ENCODE measurements at regions not wholly inside any gene's neighbourhood (a gene's known extent, or its start where the extent isn't known, plus 50 kb on each side); places are given as distances from the start of the nearest gene placed in this dataset.
A peak's percentile ranks its signal among the peaks of the same experiment; 100 is the strongest.
"Not testable (repeated sequence)": the region's sequence is repeated elsewhere in the genome, so short reads cannot be mapped to it uniquely, and the experiment has no call there.

DNA sequence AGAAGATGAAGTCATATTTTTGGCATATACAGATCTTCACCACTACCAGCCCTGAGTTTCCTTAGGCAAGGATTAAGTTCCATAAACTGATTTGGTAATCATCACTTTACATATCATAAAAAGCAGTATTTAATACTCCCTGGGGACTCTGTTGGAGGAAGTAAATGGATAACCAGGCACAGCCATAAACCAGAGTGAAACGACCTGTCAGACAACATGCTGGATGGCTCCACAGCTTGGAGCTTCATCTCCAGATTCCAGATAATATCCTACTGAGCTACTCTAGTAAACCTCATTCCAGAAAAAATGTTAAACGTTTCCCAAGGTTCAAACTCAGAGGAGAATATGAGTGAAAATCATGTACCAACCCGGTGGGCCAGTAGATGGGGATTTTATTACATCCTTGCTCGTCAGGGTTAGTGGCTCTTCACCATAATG, 109.2 kb downstream of the BASP1 start:
- no peak for DNase-seq (ENCODE audit: low spot score)

GRCh38 chr5:17327048-17327625, 109.7 kb downstream of the BASP1 start:
- DNase-seq (ENCODE audit: low spot score), result no peak

DNA sequence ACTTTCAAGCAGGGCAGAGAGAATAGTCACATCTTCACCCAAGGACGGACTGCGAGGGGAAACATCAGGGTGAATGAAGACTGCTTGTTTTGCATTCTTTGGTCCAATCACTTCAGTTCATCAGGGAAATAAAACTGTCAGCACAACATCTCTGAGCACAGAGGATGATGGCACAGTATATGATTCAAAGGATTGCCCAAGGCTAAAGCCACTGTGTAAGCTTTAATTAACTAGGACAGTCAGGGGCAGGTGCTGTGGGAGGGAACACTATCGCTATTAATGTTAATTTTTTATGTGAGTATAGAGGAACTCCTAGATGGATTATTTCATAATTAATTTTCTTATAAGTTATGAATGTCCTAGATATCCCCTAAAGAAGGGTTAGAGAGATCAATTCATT, 112.1 kb downstream of the BASP1 start:
- DNase-seq (ENCODE audit: low spot score), result no peak

DNA sequence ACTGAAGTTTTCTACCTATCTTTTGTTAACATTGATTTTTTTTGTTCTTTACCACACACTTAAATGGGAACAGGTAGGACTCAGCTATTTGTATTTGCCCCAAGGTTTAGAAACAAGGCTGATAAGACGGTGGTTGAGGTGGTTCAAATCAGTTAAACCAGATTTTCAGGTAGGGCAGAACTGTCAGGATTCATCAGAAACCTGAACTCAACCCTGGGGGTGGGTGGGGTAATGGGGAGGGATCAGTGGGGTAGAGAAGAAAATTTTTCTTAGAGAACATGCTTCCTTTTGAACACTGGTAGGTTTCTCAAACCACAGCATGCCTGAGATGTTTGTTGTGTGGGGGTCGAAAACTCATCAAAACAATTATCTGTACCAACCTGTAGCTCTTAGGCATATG, 113.0 kb downstream of the BASP1 start:
- no peak for DNase-seq (ENCODE audit: low spot score)

GRCh38 chr5:17331651-17332050, 114.2 kb downstream of the BASP1 start:
- DNase-seq (ENCODE audit: low spot score), result no peak

DNA sequence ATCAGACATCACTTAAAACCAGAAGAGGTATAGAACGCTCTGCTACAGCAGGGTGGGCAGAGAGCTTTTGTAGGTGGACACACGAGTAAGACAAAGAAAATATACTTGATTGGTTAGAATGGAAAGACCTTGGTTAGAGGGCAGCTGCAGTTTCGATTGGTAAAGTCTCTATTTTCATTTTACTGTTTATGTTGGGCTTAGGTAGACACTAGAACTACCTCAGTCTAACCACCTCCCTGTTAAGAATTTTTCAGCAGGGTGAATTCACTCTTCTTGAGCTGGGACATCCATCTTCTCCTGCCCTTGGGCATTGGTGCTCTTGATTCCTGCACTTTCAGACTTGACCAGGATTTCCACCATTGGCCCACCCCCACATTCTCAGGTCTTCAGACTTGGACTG, 116.3 kb downstream of the BASP1 start:
- no peak for DNase-seq (ENCODE audit: low spot score)

- no peak for DNase-seq (ENCODE audit: low spot score)
Measured at GRCh38 chr5:17336054-17336453, 118.6 kb downstream of the BASP1 start.

- not testable (repeated sequence) for DNase-seq (ENCODE audit: low spot score)
Measured at GRCh38 chr5:17336723-17337122, 119.3 kb downstream of the BASP1 start.

DNA sequence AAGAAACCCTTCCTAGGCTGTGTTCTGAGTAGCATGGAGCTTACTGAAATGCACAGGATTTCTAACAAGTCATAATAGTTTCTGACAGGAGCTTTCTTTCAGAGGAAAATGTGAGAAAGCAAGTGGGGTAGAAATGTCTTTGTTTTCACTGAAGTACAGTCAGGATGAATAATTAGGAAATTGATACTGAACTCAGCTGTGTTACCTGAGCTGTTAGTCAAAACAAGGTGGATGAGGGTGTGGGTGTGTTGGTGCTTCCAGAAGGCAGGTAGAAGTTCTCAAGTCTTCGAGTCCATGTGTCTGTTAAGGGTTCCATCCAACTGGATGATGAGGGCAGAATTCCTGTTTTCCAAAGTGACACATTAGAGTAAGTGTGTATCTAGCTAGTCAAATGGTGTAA, 122.4 kb downstream of the BASP1 start:
- no peak for DNase-seq (ENCODE audit: low spot score)

DNA sequence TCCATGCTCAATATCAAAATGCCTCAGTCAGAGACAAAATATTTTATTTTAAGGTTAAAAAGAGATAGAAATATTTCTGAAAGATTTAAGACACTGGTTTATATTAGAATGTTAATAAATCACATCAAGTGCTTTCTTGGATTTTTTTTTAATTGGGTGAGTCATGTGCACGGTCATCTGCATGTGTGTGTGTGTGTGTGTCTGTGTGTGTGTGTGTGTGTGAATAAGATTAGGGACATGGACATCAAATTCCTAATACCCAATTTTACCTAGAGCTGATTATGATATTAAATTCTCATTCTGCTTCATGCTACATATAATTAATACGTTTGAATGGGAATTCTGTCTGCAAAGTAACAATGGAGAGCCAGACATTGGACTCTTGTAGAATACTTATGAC, 122.9 kb downstream of the BASP1 start:
- DNase-seq (ENCODE audit: low spot score), result no peak

GRCh38 chr5:17340819-17341218, 123.4 kb downstream of the BASP1 start:
- no peak for DNase-seq (ENCODE audit: low spot score)

GRCh38 chr5:17343675-17344074, 126.2 kb downstream of the BASP1 start:
- peak; percentile 33 for DNase-seq (ENCODE audit: low spot score)

DNA sequence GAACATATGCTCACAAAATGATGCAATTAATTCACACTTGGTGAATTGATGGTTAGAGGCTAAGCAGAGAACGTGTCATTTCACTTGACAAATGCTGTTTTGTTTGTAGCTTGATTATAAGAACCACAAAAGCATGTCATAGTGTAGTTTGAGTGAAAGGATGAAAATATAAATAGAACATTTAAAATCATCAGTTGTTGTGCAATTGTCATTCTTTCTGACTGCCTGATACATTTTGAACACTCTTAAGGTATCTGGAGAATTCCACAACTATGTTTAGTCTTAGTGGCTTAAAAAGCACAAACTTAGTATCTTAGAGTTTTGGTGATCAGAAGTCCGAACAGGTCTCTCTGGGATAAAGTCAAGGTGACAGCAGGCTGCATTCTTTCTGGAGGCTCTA, 129.4 kb downstream of the BASP1 start:
- DNase-seq (ENCODE audit: low spot score), result no peak

DNA sequence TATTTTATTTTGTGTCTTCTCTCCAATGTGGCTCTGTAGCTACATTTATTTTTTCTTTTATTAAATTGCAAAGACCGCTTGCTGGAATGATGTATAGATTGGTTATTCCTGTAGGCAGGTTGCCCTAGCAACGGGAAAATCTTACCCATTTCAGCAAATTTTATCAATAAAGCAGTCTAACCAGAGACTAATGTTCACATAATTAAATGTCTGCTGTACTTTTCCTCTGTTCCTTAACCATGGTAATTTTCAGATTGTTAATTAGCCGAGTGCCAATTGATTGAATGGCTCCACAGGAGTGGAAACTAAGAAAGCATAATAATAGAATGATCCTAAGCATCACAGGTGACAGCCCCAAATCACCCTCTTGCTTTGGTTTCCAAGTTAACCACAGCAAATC, 134.8 kb downstream of the BASP1 start:
- DNase-seq (ENCODE audit: low spot score), result no peak

- no peak for DNase-seq (ENCODE audit: low spot score)
Measured at GRCh38 chr5:17354265-17354664, 136.8 kb downstream of the BASP1 start.

DNA sequence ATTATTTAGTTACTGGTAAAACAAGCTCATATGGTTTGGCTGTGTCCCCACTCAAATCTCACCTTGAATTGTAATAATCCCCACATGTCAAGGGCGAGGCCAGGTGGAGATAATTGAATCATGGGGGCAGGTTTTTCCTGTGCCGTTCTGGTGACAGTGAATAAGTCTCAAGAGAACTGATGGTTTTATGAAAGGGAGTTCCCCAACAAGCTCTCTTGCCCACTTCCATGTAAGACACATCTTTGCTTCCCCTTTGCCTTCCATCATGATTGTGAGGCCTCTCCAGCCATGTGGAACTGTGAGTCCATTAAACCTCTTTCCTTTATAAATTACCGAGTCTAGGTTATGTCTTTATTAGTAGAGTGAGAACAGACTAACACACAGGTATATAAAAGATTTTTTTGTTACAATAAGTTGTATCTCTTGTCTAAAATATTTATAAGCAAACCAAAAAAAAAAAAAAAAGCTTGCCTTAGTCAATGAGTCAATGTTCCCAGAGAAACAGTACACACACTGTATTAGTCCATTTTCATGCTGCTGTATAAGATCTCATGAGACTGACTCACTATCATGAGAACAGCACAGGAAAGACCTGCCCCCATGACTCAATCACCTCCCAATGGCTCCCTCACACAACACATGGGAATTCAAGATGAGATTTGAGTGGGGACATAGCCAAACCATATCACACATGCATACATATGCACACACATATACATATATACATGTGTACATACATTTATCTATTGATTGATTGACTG, 138.3 kb downstream of the BASP1 start:
- DNase-seq (ENCODE audit: low spot score), result no peak

DNA sequence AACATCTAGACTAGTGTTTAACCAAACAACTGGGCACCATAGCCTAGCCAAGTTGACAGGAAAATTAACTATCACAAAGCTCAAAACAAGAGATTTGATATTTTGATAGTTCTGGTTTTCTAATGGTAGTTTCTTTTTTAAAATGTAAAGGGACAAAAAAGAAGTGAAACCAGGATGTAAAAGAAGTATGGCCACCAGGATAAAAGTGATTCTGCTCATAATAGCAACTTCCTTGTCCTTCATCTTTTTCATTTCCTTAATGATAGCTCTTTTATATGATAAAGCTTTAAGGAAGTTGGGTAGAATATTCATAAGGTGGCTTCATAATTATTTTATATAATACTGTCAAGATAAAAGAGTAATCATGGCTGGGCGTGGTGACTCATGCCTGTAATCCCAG, 139.1 kb downstream of the BASP1 start:
- DNase-seq (ENCODE audit: low spot score), result no peak

DNA sequence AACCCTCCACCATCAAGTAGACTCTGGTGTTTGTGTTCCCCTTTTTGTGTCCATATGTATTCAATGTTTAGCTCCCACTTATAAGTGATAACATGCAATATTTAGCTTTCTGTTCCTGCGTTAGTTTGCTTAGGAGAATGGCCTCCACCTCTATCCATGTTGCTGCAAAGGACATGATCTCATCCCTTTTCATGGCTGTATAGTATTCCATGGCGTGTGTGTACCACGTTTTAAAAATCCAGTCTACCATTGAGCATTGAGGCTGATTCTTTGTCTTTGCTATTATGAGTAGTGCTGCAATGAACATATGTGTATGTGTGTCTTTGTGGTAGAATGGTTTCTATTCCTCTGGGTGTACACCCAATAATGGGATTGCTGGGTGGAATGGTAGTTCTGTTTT, 140.1 kb downstream of the BASP1 start:
- DNase-seq (ENCODE audit: low spot score), result no peak

DNA sequence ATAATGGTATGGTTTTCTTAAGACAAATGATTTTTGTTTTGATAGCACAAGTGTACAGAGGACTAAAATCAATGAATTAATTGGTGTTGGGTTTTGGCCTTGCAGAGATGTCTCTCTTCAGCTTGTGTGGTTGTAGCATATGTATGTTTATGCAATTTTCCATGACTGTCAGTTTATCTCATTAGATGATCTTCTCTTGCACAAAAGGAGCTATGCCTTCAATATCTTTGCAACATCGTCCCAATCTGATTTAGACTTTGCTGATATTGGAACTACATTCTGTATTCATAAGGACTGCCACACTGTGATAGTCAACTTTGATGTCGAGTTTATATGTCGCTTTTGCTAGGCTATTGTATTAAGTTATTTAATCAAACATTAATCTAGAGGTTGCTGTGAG, 140.0 kb upstream of the TAF11L2 start:
- no peak for DNase-seq (ENCODE audit: low spot score)

GRCh38 chr5:17359451-17360011, 138.5 kb upstream of the TAF11L2 start:
- DNase-seq (ENCODE audit: low spot score), result no peak

DNA sequence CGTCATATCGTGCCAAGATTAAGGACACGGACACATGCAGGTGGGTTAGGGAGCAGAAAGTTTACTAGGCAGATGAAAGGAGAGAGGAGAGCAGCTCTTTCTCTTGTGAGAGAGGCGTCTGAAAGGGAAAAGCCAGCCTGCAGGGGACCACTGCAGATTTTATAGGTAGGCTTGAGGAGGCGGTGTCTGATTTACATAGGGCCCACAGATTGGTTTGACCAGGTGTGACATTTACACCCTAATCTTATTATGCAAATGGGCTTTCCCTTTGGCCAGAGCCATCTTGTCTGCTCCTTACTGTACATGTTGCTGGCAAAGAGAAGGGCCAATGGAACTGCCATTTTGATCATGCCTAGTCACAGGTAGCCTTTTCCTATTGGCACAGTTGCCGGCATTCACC, 137.2 kb upstream of the TAF11L2 start:
- no peak for DNase-seq (ENCODE audit: low spot score)

DNA sequence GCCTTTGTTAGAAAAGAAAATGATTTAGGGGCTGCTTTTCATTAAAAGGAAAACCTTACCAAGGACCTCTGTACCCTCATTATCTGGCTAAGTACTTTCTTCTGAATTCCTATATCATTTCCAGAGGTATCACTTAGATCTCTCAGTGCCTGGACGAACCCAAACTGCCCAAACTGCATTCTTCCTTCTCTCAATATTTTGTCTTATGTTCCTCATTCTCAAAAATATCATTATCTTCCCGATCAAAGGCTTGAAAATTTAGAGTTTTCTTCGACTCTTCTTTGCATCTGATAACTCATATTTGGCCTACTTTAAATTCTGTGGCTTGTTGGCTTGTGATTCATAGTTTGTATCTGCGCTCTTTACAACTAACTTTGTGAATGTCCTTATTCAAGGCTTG, 136.7 kb upstream of the TAF11L2 start:
- no peak for DNase-seq (ENCODE audit: low spot score)

GRCh38 chr5:17364987-17365810, 132.8 kb upstream of the TAF11L2 start:
- DNase-seq (ENCODE audit: low spot score), result no peak

Data from kidney capillary endothelial cell (primary cell).